H9 (cell line): ENCODE measurements at regions not wholly inside any gene's neighbourhood (a gene's known extent, or its start where the extent isn't known, plus 50 kb on each side); places are given as distances from the start of the nearest gene placed in this dataset.

Experiments used
- DNase-seq: peaks from one replicate; pipeline ENCODE4 v3.0.0-alpha.2; 2017
- H2AFZ ChIP-seq: one replicate; pipeline ENCODE4 v1.6.1; 2013; ENCODE audit warnings: mild to moderate bottlenecking, low read length, control low read depth, moderate library complexity
- H2AK5ac ChIP-seq: 2 replicates; pipeline ENCODE4 v1.6.1; 2013; ENCODE audit warnings: low read length, control low read depth, mixed read lengths; ENCODE audit not compliant: insufficient read length
- H2BK120ac ChIP-seq: one replicate; pipeline ENCODE4 v1.6.1; 2013; ENCODE audit warnings: low read depth, mild to moderate bottlenecking, low read length, control low read depth, inconsistent platforms; ENCODE audit not compliant: poor library complexity, severe bottlenecking
- H2BK12ac ChIP-seq: 2 replicates; pipeline ENCODE4 v1.6.1; 2013; ENCODE audit warnings: low read length, control low read depth, mixed read lengths, low read depth; ENCODE audit not compliant: insufficient read length
- H2BK15ac ChIP-seq: 2 replicates; pipeline ENCODE4 v1.6.1; 2013; ENCODE audit warnings: low read depth, low read length, control low read depth
- H2BK20ac ChIP-seq: one replicate; pipeline ENCODE4 v1.6.1; 2013; ENCODE audit warnings: low read depth, mild to moderate bottlenecking, low read length, control low read depth, inconsistent platforms; ENCODE audit not compliant: poor library complexity, severe bottlenecking
- H2BK5ac ChIP-seq: 2 replicates; pipeline ENCODE4 v1.6.1; 2013; ENCODE audit warnings: low read length, control low read depth, mixed read lengths; ENCODE audit not compliant: insufficient read length
- H3K14ac ChIP-seq: 2 replicates; pipeline ENCODE4 v1.6.1; 2013; ENCODE audit warnings: low read length, control low read depth; ENCODE audit not compliant: insufficient read depth
- H3K18ac ChIP-seq: 2 replicates; pipeline ENCODE4 v1.6.1; 2013; ENCODE audit warnings: low read depth, mild to moderate bottlenecking, mixed read lengths, low read length, control low read depth; ENCODE audit not compliant: insufficient read length
- H3K23ac ChIP-seq: 2 replicates; pipeline ENCODE4 v1.6.1; 2013; ENCODE audit warnings: low read length, control low read depth, mixed read lengths, low read depth; ENCODE audit not compliant: insufficient read length
- H3K23me2 ChIP-seq: 2 replicates; pipeline ENCODE4 v1.6.1; 2013; ENCODE audit warnings: low read depth, mild to moderate bottlenecking, mixed read lengths, low read length, control low read depth; ENCODE audit not compliant: insufficient read length, poor library complexity, severe bottlenecking
- H3K27ac ChIP-seq: 2 replicates; pipeline ENCODE4 v1.5.1; 2013; ENCODE audit warnings: low read length, control low read depth, mixed read lengths, low read depth; ENCODE audit not compliant: insufficient read length
- H3K27me3 ChIP-seq: 2 replicates; pipeline ENCODE4 v1.6.1; 2013; ENCODE audit warnings: low read length, control low read depth, inconsistent platforms; ENCODE audit not compliant: insufficient read depth
- H3K4ac ChIP-seq: 2 replicates; pipeline ENCODE4 v1.6.1; 2013; ENCODE audit warnings: low read depth, mild to moderate bottlenecking, control low read depth, inconsistent platforms, low read length, moderate library complexity
- H3K4me1 ChIP-seq: 2 replicates; pipeline ENCODE4 v1.6.1; 2013; ENCODE audit warnings: low read length, control low read depth, inconsistent platforms; ENCODE audit not compliant: insufficient read depth
- H3K4me2 ChIP-seq: 2 replicates; pipeline ENCODE4 v1.6.1; 2013; ENCODE audit warnings: low read length, control low read depth, mixed read lengths; ENCODE audit not compliant: insufficient read length, insufficient read depth
- H3K56ac ChIP-seq: 2 replicates; pipeline ENCODE4 v1.6.1; 2013; ENCODE audit warnings: low read depth, mild to moderate bottlenecking, mixed read lengths, low read length, control low read depth; ENCODE audit not compliant: insufficient read length
- H3K79me1 ChIP-seq: 2 replicates; pipeline ENCODE4 v1.6.1; 2013; ENCODE audit warnings: low read depth, mild to moderate bottlenecking, moderate library complexity, low read length, control low read depth, inconsistent platforms; ENCODE audit not compliant: insufficient read depth, poor library complexity, severe bottlenecking
- H3K79me2 ChIP-seq: 2 replicates; pipeline ENCODE4 v1.6.1; 2013; ENCODE audit warnings: low read length, control low read depth, inconsistent platforms; ENCODE audit not compliant: insufficient read depth
- H3K9ac ChIP-seq: 2 replicates; pipeline ENCODE4 v1.6.1; 2013; ENCODE audit warnings: low read length, control low read depth, mixed read lengths; ENCODE audit not compliant: insufficient read length; ENCODE audit errors: extremely low read depth
- H3K9me3 ChIP-seq: one replicate; pipeline ENCODE4 v1.6.1; 2013; ENCODE audit warnings: low read depth, low read length, inconsistent platforms; ENCODE audit not compliant: control insufficient read depth
- H3T11ph ChIP-seq: one replicate; pipeline ENCODE4 v1.6.1; 2013; ENCODE audit warnings: mild to moderate bottlenecking, low read length, control low read depth, inconsistent platforms
- H4K20me1 ChIP-seq: one replicate; pipeline ENCODE4 v1.6.1; 2013; ENCODE audit not compliant: control insufficient read depth, insufficient read length, insufficient read depth
- H4K5ac ChIP-seq: 2 replicates; pipeline ENCODE4 v1.6.1; 2013; ENCODE audit warnings: low read depth, mild to moderate bottlenecking, mixed read lengths, low read length, control low read depth; ENCODE audit not compliant: insufficient read length
- H4K8ac ChIP-seq: replicated peaks from 2 replicates; pipeline ENCODE4 v1.6.1; 2013; ENCODE audit warnings: low read length, control low read depth, mixed read lengths, low read depth; ENCODE audit not compliant: insufficient read length
- H4K91ac ChIP-seq: 2 replicates; pipeline ENCODE4 v1.6.1; 2013; ENCODE audit warnings: low read depth, mild to moderate bottlenecking, moderate library complexity, mixed read lengths, low read length, control low read depth; ENCODE audit not compliant: insufficient read length
- H3K27ac Mint-ChIP-seq, 3 experiments: 2 replicates in 2 of 3; 3 replicates in 1 of 3; pipeline ENCODE4 v1.8.0; 2020 to 2021; ENCODE audit warnings: mixed read lengths in 3 of 3, mild to moderate bottlenecking in 1 of 3, moderate library complexity in 1 of 3
- H3K27me3 Mint-ChIP-seq: 2 replicates; pipeline ENCODE4 v1.8.0; 2021; ENCODE audit warnings: low read depth, mild to moderate bottlenecking, moderate library complexity, mixed read lengths
- H3K36me3 Mint-ChIP-seq, 3 experiments: 2 replicates in 2 of 3; 3 replicates in 1 of 3; pipeline ENCODE4 v1.8.0; 2020 to 2021; ENCODE audit warnings: low read depth in 3 of 3, mixed read lengths in 3 of 3; ENCODE audit not compliant: insufficient read depth in 1 of 3
- H3K4me1 Mint-ChIP-seq, 2 experiments: 2 replicates each; pipeline ENCODE4 v1.8.0; 2020; ENCODE audit warnings: mixed read lengths in 2 of 2
- H3K4me3 Mint-ChIP-seq, 2 experiments: 2 replicates in 1 of 2; 3 replicates in 1 of 2; pipeline ENCODE4 v1.8.0; 2020 to 2021; ENCODE audit warnings: mild to moderate bottlenecking in 2 of 2, mixed read lengths in 2 of 2, moderate library complexity in 1 of 2
- H3K9me3 Mint-ChIP-seq, 2 experiments: 2 replicates in 1 of 2; 3 replicates in 1 of 2; pipeline ENCODE4 v1.8.0; 2020; ENCODE audit warnings: mild to moderate bottlenecking in 2 of 2, mixed read lengths in 2 of 2, moderate library complexity in 1 of 2
- CTCF ChIP-seq: fragments of 200-600 bp; sonication (generic); conservative IDR thresholded peaks from 3 replicates; pipeline ENCODE4 v1.8.0; 2021; ENCODE audit warnings: antibody characterized with exemption, mild to moderate bottlenecking
- WGBS: extraction: QIAGEN DNeasy Blood & Tissue Kit; methylation state at CpG from one replicate; pipeline ENCODE4 v1.1.7; 2013; ENCODE audit warnings: missing lambda C conversion rate, low lambda C conversion rate, mixed read lengths; ENCODE audit not compliant: insufficient read length; ENCODE audit errors: extremely low coverage; 5-methylcytosine and 5-hydroxymethylcytosine counted together

GRCh38 chr12:115408642-115409041 lies 724.7 kb upstream of the TBX3 start:
- H2AK5ac ChIP-seq = no peak overlapping the region
- H4K91ac ChIP-seq = no peak overlapping the region
- no peak overlapping the region for H3K56ac ChIP-seq
- TF ChIP-seq CTCF = no peak
- DNase-seq = no peak
- peaks cover 17 to 18% of the 10 kb centered on the region in 2 experiments for H3K4me1 Mint-ChIP-seq
- no CpG with 5 or more reads among the region's 3 CpGs for WGBS
- no peaks in the 10 kb centered on the region for H3K36me3 Mint-ChIP-seq
- peaks cover 3% of the 10 kb centered on the region; the same call in 1 of the 2 replicates for H3K27me3 Mint-ChIP-seq
- no peaks in the 10 kb centered on the region for H3K9me3 ChIP-seq
- H2BK120ac ChIP-seq = no peak overlapping the region
- H4K5ac ChIP-seq = no peak overlapping the region
- no peak overlapping the region for H3K18ac ChIP-seq
- H4K20me1 ChIP-seq = no peaks in the 10 kb centered on the region
- H3K27me3 ChIP-seq = no peaks in the 10 kb centered on the region
- no peak overlapping the region for H3K14ac ChIP-seq
- no peak overlapping the region for H3K4me2 ChIP-seq
- no peak overlapping the region for H3K23ac ChIP-seq
- no peaks in the 10 kb centered on the region for H3K9me3 Mint-ChIP-seq
- H3K79me1 ChIP-seq = no peaks in the 10 kb centered on the region
- H2BK5ac ChIP-seq = no peak overlapping the region
- no peak overlapping the region for H3T11ph ChIP-seq
- no peaks in the 10 kb centered on the region for H3K23me2 ChIP-seq
- no peak overlapping the region for H3K27ac ChIP-seq
- H3K9ac ChIP-seq = no peak overlapping the region
- no peak overlapping the region for H3K27ac Mint-ChIP-seq
- H4K8ac ChIP-seq = no peak overlapping the region
- H2BK20ac ChIP-seq = no peak overlapping the region
- H3K4me3 Mint-ChIP-seq = no peak overlapping the region
- H2AFZ ChIP-seq = no peak overlapping the region
- no peaks in the 10 kb centered on the region for H3K79me2 ChIP-seq
- no peak overlapping the region for H2BK12ac ChIP-seq
- no peak overlapping the region for H3K4ac ChIP-seq
- peaks cover 7% of the 10 kb centered on the region; the same call in 1 of the 2 replicates for H3K4me1 ChIP-seq
- H2BK15ac ChIP-seq = no peak overlapping the region
